HG02571 (cell line): ENCODE measurements at regions not wholly inside any gene's neighbourhood (a gene's known extent, or its start where the extent isn't known, plus 50 kb on each side); places are given as distances from the start of the nearest gene placed in this dataset.
"Not testable (repeated sequence)": the region's sequence is repeated elsewhere in the genome, so short reads cannot be mapped to it uniquely, and the experiment has no call there.

Experiments
- ATAC-seq: cut with Tn5 transposase; IDR thresholded peaks from one replicate; pipeline ENCODE4 v1.9.1; 2021; ENCODE audit warnings: mild to moderate bottlenecking, moderate library complexity; ENCODE audit not compliant: unreplicated experiment

DNA sequence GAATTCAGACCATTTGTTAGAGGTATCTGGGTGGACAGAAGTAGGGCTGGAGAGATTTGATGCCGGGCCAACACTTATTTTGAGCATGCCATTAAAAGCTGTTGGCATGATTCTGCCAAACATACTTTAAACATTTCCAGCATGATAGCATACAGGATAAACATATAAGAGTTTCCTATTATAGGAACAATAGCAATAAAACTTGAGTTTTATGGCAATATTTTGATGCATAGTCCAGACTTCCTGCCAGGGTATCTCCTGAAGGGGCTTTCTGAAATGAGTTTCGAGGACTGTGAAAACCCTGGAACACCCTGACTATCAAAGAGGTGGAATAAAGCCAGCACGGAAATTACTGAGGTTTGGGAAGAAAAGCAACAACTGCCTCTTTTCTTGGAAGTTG, 1398.0 kb upstream of the NXPH2 start:
- no peak for ATAC-seq

GRCh38 chr2:140177086-140177485, 1396.9 kb upstream of the NXPH2 start:
- no peak for ATAC-seq

DNA sequence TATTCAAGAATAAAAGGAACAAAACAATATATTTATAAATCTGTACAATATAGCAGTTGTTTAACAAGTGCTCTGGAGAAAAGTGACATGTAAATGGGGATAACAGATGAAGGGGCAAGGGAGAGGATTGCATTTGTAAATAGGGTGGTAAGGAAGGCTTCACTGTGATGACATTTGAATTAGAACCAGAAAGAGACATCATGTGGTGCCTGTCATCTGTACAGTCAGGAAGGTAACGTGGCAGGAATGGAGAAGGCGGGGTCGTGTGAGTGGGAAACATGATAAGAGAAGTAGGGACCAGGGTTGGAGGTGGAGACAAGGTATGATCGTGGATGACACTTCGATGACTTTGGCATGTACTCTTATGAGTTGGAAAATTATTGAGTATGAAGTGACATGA, 1393.6 kb upstream of the NXPH2 start:
- ATAC-seq: no peak

GRCh38 chr2:140164449-140164848, 1384.3 kb upstream of the NXPH2 start:
- no peak for ATAC-seq

DNA sequence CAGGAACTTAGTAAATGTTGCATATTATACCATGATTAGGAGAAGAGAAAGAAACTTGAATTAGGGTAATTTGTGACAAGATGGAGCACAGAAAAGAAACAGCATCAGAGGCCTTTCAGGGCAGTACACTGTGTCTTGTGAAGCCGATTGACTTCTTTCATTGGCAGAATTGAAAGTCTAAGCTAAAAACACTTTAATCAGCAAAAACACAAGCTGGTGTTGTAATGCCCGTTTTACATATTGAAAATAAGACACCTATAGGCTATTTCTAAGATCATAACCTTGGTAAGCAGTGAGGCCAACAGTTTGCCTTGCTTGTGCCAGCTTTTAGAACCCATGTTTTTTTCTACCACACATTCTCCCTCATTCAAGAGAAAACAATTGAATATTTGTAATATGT, 1378.1 kb upstream of the NXPH2 start:
- ATAC-seq: no peak

DNA sequence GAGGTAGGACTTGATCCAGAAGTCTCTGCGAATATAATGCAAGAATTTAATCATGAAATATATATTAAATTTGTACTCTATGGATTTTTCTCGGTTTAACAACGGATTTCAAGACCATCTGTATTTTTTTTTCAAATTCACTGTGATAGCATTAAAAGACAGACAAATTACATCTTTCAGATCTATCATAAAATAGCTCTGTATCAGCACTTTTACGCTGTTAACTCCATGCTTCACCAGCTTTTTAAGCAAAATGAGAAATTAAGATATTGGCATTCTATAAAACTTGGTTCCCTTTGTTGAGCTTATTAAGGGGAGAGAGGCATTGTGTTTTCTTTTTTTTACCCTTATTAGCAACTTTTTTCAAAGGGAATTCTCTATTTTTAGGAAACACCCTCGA, 1377.6 kb upstream of the NXPH2 start:
- ATAC-seq: no peak

DNA sequence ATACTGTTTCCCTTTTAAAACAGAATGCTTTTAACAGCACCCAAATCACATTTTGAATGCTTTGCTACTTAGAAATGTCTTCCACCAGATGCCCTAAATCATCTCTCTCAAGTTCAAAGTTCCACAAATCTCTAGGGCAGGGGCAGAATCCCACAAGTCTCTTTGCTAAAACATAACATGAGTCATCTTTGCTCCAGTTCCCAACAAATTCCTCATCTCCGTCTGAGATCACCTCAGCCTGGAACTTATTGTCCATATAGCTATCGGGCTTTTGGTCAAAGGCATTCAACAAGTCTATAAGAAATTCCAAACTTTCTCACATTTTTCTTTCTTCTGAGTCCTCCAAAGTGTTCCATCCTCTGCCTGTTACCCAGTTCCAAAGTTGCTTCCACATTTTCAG, 1374.5 kb upstream of the NXPH2 start:
- ATAC-seq: no peak

- no peak for ATAC-seq
Measured at GRCh38 chr2:140154271-140154670, 1374.1 kb upstream of the NXPH2 start.

DNA sequence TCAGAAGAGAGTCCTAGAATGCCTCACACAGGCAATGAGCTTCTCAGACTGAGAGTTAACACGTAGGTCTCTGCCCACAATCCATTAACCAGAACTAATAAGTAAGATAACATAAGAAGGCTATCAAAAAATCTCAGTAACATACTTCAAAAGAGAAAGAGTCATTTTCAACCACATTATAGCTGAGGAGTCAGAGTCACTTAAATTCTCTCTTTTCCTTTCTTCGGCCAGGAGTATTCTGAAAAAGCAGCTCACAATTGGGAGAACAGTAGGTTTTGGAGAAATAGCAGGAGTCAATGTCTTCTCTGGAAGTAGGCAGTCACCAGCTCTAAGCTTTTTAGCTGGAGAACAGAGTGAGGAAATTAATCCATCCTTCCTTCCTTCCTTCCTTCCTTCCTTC, 1364.4 kb upstream of the NXPH2 start:
- ATAC-seq: no peak

DNA sequence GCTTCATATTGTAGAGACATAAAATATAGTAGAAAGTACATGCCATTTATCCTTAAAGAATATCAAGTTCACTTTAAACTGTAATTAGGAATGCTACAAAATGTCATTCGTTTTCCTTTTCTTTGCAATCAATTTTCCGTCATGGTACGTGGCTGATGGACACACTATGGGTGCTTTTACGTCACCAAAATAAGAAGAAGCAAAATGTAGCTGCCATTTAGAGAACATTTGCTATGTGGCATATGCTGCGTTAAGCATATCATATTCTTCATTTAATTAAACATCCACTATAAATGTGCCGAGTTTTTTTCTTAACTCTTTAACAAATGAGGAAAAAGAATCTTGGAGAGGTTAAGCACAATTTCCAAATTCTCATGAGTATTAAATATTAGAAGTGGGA, 1358.5 kb upstream of the NXPH2 start:
- ATAC-seq: no peak

DNA sequence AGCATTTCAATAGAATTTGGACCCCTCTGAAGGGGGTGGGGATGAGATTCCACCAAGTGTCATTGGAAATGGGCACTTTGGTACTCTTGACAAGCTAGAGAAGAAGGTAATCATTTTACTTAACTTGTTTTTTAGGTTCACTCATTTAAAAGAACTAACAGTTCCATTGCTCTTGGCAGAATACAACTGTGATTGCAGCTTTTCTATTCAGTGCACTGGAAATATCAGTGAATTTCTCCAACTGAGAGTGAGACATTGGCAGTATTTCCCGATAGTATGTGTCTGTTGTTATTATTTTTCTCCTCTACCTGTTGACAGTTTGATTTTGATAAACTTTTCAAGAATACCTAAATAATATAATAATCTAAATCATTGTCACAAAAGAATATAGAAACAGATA, 1356.7 kb upstream of the NXPH2 start:
- no peak for ATAC-seq

- ATAC-seq: no peak
Measured at GRCh38 chr2:140136366-140136765, 1356.2 kb upstream of the NXPH2 start.

- no peak for ATAC-seq
Measured at GRCh38 chr2:140128909-140129308, 1348.7 kb upstream of the NXPH2 start.

GRCh38 chr2:140122001-140122400, 1341.8 kb upstream of the NXPH2 start:
- ATAC-seq: no peak

DNA sequence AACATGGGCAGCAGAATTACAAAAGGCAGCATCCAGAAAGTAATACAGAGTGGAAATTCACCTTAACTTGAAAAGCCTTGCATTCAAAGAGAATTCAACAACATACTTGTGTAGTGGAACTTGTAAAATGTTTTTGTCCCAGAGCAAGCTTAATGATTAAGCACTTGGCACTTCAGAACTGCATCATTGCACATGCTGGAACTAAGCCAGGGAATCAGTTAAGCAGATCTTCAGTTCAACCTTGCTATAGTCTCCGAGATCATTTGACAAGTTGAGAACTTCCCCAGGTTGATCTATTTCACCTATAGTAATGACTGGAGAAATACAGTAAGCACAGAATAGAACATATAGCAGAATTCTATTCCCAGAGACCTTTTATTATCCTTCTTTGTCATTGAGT, 1337.2 kb upstream of the NXPH2 start:
- ATAC-seq: no peak

- no peak for ATAC-seq
Measured at GRCh38 chr2:140108706-140109475, 1328.7 kb upstream of the NXPH2 start.

DNA sequence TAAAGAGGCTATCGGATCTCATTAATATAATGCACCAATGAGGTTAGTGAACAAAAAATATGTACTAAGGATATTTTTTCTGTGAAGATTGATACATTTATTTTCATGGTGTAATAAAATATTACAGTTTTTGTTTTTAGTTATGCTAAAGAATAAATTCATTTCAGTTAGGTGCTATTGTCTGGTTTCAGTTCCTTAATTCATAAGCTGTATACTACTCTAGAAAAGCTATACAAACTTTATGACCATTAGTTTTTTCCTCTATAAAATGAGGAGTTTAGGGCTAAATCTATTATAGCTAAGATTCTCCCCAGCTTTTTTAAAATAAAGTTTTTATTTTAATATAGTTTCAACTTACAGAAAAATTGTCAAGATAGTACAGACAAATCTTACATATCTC, 1311.7 kb upstream of the NXPH2 start:
- ATAC-seq: no peak

GRCh38 chr2:140086964-140087363, 1306.8 kb upstream of the NXPH2 start:
- no peak for ATAC-seq

DNA sequence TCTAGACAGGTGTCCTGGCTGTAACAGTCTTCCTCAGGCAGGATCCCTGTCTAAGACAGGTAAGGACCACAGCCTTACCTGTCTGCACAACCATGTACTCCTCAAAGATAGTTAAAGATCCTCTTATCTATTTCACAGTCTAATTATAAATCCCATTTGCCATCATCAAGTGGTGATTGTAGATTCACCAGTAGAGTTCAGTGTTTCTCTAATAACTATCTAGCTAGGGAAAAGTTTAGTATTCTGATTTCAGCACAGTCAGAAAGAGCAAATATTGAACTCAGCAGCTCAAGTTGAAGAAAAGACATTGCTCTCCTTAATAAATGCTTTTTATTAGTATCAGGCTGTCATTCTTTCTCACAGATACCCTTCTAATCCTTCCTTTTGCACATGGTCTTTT, 1305.5 kb upstream of the NXPH2 start:
- no peak for ATAC-seq

GRCh38 chr2:140079038-140079437, 1298.8 kb upstream of the NXPH2 start:
- no peak for ATAC-seq

DNA sequence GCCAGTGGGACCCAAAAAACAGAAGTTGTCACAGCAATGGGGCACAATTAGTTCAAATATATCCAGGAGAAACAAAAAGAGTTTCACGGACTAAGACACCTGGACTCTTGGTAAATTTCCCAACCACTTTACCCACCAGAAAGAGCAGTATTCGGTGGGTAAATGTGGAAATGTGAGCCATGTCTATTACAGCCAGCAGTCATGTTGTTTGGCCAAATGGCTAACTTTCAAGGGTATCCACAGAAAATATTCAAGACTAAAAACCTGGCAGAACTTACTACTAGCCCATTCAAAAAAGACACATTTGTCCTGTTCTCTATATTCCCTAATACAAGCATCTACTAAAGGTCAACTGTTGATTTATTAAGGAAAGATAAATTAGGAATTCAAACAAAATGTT, 1296.0 kb upstream of the NXPH2 start:
- ATAC-seq: no peak

GRCh38 chr2:140073763-140074162, 1293.6 kb upstream of the NXPH2 start:
- ATAC-seq: not testable (repeated sequence)

DNA sequence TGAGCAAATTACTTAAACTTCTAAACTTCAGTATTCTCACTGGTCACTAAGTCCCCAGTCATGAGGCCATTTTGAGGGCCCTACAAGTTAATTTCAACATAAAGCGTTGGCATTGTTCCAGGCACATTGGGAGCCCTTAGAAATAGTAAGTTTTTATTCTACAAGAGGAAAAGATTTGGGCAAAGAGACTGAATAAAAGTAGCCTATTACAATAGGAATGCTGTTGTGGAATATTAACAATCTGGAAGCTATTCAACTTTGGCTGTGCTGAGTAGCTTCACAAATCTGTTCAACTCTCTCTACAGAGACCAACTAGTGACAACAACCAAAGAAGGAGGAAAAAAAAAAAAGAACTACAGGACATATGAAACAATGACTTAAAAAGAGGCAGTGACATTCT, 1287.5 kb upstream of the NXPH2 start:
- no peak for ATAC-seq
